HL-60 (cell line): ENCODE measurements at regions not wholly inside any gene's neighbourhood (a gene's known extent, or its start where the extent isn't known, plus 50 kb on each side); places are given as distances from the start of the nearest gene placed in this dataset.

Experiments
- DNase-seq, 2 experiments: peaks; one replicate each; pipeline ENCODE4 v3.0.0-alpha.2; 2010 to 2020; ENCODE audit warnings: low read depth in 1 of 2, low spot score in 1 of 2
- H3K27ac ChIP-seq: fragments of 250-450 bp; sonication (Bioruptor Pico); replicated peaks from 2 replicates; pipeline ENCODE4 v1.5.1; 2020; ENCODE audit warnings: mild to moderate bottlenecking, moderate library complexity
- H3K27me3 ChIP-seq: fragments of 250-450 bp; sonication (Bioruptor Pico); 2 replicates; pipeline ENCODE4 v1.5.1; 2021; ENCODE audit warnings: mild to moderate bottlenecking, moderate library complexity; ENCODE audit not compliant: insufficient read depth, poor library complexity, severe bottlenecking
- H3K4me3 ChIP-seq: replicated peaks from 2 replicates; pipeline ENCODE4 v1.5.1; 2011; ENCODE audit warnings: mild to moderate bottlenecking, control low read depth, low read length; ENCODE audit not compliant: insufficient read depth
- GABPA ChIP-seq: IDR thresholded peaks from 2 replicates; pipeline ENCODE4 v1.6.1; 2012; ENCODE audit warnings: low read depth
- POLR2AphosphoS5 ChIP-seq: IDR thresholded peaks from 2 replicates; pipeline ENCODE4 v1.6.1; 2012; ENCODE audit warnings: low read depth
- SPI1 ChIP-seq: IDR thresholded peaks from 2 replicates; pipeline ENCODE4 v1.6.1; 2012; ENCODE audit warnings: low read depth, mild to moderate bottlenecking, borderline replicate concordance
- TF ChIP-seq, protein P1 (sequence below): IDR thresholded peaks from 2 replicates; pipeline ENCODE4 v1.6.1; 2012; ENCODE audit warnings: low read depth; ENCODE audit not compliant: insufficient replicate concordance
- TF ChIP-seq, protein P2 (sequence below): IDR thresholded peaks from one replicate; pipeline ENCODE4 v1.5.1; 2011; ENCODE audit warnings: low read length, control low read depth, inconsistent platforms; ENCODE audit not compliant: insufficient read depth

DNA sequence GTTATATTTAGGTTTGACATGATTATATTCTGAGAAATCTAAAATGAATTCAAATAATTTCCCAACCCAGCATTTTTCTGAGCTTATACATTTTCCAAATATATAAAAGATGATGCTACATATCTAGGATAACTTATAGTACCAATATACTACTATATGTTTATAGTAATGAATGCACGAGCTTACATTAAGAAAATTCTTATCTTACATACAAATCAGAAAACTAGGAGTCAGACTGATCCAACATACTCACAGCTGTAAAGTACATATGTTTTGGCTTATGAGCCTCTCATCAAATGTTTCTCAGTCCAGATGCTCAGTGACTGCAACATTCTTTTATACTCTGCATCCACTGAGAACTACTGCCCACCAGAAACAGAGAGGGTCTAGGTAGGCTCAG lies 491.3 kb upstream of the KLF12 start:
- no peaks in the 10 kb centered on the region for H3K27me3 ChIP-seq
- H3K4me3 ChIP-seq = no peak overlapping the region
- no peak overlapping the region for H3K27ac ChIP-seq
- no peak for DNase-seq
- TF ChIP-seq, protein P1, sequence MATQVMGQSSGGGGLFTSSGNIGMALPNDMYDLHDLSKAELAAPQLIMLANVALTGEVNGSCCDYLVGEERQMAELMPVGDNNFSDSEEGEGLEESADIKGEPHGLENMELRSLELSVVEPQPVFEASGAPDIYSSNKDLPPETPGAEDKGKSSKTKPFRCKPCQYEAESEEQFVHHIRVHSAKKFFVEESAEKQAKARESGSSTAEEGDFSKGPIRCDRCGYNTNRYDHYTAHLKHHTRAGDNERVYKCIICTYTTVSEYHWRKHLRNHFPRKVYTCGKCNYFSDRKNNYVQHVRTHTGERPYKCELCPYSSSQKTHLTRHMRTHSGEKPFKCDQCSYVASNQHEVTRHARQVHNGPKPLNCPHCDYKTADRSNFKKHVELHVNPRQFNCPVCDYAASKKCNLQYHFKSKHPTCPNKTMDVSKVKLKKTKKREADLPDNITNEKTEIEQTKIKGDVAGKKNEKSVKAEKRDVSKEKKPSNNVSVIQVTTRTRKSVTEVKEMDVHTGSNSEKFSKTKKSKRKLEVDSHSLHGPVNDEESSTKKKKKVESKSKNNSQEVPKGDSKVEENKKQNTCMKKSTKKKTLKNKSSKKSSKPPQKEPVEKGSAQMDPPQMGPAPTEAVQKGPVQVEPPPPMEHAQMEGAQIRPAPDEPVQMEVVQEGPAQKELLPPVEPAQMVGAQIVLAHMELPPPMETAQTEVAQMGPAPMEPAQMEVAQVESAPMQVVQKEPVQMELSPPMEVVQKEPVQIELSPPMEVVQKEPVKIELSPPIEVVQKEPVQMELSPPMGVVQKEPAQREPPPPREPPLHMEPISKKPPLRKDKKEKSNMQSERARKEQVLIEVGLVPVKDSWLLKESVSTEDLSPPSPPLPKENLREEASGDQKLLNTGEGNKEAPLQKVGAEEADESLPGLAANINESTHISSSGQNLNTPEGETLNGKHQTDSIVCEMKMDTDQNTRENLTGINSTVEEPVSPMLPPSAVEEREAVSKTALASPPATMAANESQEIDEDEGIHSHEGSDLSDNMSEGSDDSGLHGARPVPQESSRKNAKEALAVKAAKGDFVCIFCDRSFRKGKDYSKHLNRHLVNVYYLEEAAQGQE = no peak
- TF ChIP-seq SPI1 = no peak
- TF ChIP-seq GABPA = no peak
- TF ChIP-seq, protein P2, sequence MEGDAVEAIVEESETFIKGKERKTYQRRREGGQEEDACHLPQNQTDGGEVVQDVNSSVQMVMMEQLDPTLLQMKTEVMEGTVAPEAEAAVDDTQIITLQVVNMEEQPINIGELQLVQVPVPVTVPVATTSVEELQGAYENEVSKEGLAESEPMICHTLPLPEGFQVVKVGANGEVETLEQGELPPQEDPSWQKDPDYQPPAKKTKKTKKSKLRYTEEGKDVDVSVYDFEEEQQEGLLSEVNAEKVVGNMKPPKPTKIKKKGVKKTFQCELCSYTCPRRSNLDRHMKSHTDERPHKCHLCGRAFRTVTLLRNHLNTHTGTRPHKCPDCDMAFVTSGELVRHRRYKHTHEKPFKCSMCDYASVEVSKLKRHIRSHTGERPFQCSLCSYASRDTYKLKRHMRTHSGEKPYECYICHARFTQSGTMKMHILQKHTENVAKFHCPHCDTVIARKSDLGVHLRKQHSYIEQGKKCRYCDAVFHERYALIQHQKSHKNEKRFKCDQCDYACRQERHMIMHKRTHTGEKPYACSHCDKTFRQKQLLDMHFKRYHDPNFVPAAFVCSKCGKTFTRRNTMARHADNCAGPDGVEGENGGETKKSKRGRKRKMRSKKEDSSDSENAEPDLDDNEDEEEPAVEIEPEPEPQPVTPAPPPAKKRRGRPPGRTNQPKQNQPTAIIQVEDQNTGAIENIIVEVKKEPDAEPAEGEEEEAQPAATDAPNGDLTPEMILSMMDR = no peak
- no peak for TF ChIP-seq POLR2AphosphoS5

DNA sequence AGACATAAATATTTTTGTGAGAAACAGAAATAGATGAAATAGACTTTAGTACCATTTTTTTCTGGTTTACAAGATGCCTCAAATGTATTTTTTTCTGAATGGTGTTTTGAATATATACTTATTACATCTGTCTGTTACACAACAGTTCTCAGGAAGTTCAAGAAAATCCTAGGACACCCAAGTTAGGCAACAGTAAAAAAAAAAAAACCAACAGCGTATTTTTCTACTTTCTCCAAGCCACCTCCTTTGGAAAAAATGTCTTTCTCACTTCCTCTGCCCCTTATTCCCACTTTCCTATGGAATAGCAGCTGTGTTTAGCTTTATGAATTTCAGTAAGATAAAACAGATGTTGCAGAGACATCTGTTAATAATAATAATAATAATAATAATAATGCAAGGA lies 489.6 kb upstream of the KLF12 start:
- Histone ChIP-seq H3K27ac (no peak overlapping the region), H3K4me3 (no peak overlapping the region), H3K27me3 (no peaks in the 10 kb centered on the region)
- DNase-seq = no peak
- TF ChIP-seq GABPA (no peak), POLR2AphosphoS5 (no peak), SPI1 (no peak)
- TF ChIP-seq, protein P2 = no peak
- TF ChIP-seq, protein P1 = no peak

DNA sequence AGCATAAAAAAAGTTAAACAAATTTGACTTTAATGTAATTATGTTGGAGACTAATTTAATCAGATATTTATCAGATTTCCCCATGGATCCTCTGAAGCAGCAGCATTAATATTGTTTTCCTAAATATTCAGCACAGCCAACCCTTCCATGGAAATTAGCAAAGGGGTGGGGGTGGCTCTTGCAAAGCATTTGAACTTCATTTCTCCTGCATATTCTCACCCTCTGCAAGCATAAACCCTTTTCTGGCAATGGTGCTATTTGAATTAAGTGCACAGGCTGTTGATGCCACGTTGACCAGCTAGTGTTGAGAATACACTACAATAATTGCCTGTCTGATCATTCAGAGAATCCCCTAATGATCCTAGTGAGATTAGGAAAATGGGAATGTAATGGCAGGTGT lies 488.1 kb upstream of the KLF12 start:
- no peak overlapping the region for H3K4me3 ChIP-seq
- DNase-seq = no peak

More for the DNA sequence above, 488.1 kb upstream of the KLF12 start:
- TF ChIP-seq, protein P1 = no peak
- TF ChIP-seq GABPA (no peak), SPI1 (no peak), POLR2AphosphoS5 (no peak)
- TF ChIP-seq, protein P2 = no peak
- no peaks in the 10 kb centered on the region for H3K27me3 ChIP-seq
- H3K27ac ChIP-seq = no peak overlapping the region
